Heart left ventricle (tissue), 16 donors: ENCODE measurements at regions not wholly inside any gene's neighbourhood (a gene's known extent, or its start where the extent isn't known, plus 50 kb on each side); places are given as distances from the start of the nearest gene placed in this dataset.

Experiments used
- ATAC-seq, 4 donors: fragments of 200-7000 bp; cut with Tn5 transposase; one replicate each; pipeline ENCODE4 v1.9.1; 2020 to 2022; ENCODE audit warnings: moderate library complexity in 4 of 4, mild to moderate bottlenecking in 3 of 4, moderate number of reproducible peaks in 1 of 4
- DNase-seq, 5 donors: peaks; one replicate each; pipeline ENCODE4 v3.0.0-alpha.2; 2020
- H3K27ac ChIP-seq, 12 donors: fragments of 200-600 bp; sonication (generic) in 4 of 12; one replicate each; pipeline versions ENCODE4 v1.5.0 to v1.8.0; 2016 to 2022; ENCODE audit warnings: mild to moderate bottlenecking in 2 of 12
- H3K27me3 ChIP-seq, 9 donors: fragments of 200-600 bp; sonication (generic) in 2 of 9; one replicate each; pipeline versions ENCODE4 v1.5.1 to v1.8.0; 2016 to 2022; ENCODE audit warnings: mild to moderate bottlenecking in 3 of 9
- H3K36me3 ChIP-seq, 9 donors: fragments of 200-600 bp; sonication (generic) in 2 of 9; one replicate each; pipeline versions ENCODE4 v1.5.0 to v1.8.0; 2018 to 2022; ENCODE audit warnings: mild to moderate bottlenecking in 2 of 9
- H3K4me1 ChIP-seq, 12 donors: fragments of 200-600 bp; sonication (generic) in 4 of 12; one replicate each; pipeline versions ENCODE4 v1.5.0 to v1.8.0; 2016 to 2022; ENCODE audit warnings: mild to moderate bottlenecking in 3 of 12
- H3K4me3 ChIP-seq, 12 donors: fragments of 200-600 bp; sonication (generic) in 4 of 12; one replicate each; pipeline versions ENCODE4 v1.5.0 to v1.8.0; 2017 to 2022; ENCODE audit warnings: mild to moderate bottlenecking in 9 of 12, moderate library complexity in 4 of 12
- H3K9me3 ChIP-seq, 12 donors: fragments of 200-600 bp; sonication (generic) in 4 of 12; one replicate each; pipeline versions ENCODE4 v1.5.0 to v1.8.0; 2016 to 2022; ENCODE audit warnings: mild to moderate bottlenecking in 1 of 12
- CTCF ChIP-seq, 12 donors: fragments of 200-600 bp; sonication (generic) in 4 of 12; IDR thresholded peaks; one replicate each; pipeline versions ENCODE4 v1.5.0 to v1.8.0; 2018 to 2022; ENCODE audit warnings: antibody characterized with exemption in 12 of 12, mild to moderate bottlenecking in 5 of 12
- POLR2A ChIP-seq, 2 donors: fragments of 450-650 bp; IDR thresholded peaks; one replicate each; pipeline ENCODE4 v1.6.1; 2017; ENCODE audit warnings: antibody characterized with exemption in 2 of 2, mild to moderate bottlenecking in 2 of 2, moderate library complexity in 2 of 2
- WGBS, 4 donors: extraction: QIAGEN DNeasy Blood & Tissue Kit in 2 of 4; methylation state at CpG; one replicate each; pipeline versions ENCODE4 v1.1.5 to v1.1.7; 2013 to 2018; 5-methylcytosine and 5-hydroxymethylcytosine counted together
- intact Hi-C, 10 donors: fragments of 100-400 bp; cut with DNase I; formaldehyde crosslinking; loops; one replicate each; pipeline versions ENCODE4 v1.11.1 to v1.14.2; 2022
- donor health status: ischemic (EF 13 %, LVEDD 7.1; RV severe dilation, severe dysfunction).
- donor health status: healthy with polysubstance abuse.
- donor health status: DM: no; HTN: yes; CAD: no.
- donor health status: DM: no; HTN: no; CAD: no.
- donor health status: ischemic (EF 25% LVEDD 6.9; RV normal size, moderate dysfunction).
- donor health status: ischemic (EF 25% LVEDD 5.7; RV mildly dilated, moderate dysfunction).
- donor health status: healthy.
- donor health status: DM: yes; HTN: yes; CAD: no.
- donor health status: ischemic (EF 35%, LVEDD 5.7; RV mildly dilated, moderate dysfunction).
- donor health status: nonischemic (EF 11% LVEDD 7.7; RV severe dilation, severe dysfunction).
- donor health status: DM: yes; HTN: yes; CAD: no.
- donor health status: PGD.
- donor health status: ischemic (EF 29% LVEDD 5.4; RV normal size, mild dysfunction).
- donor health status: nonischemic (EF 23%, LVEDD 6.1; RV moderate dilation, normal function).

- intact Hi-C loops: no loop called here
- Histone ChIP-seq H3K27me3 (no peaks in the 10 kb centered on the region), H3K27ac (no peak overlapping the region), H3K9me3 (no peaks in the 10 kb centered on the region), H3K4me3 (no peak overlapping the region), H3K36me3 (no peaks in the 10 kb centered on the region), H3K4me1 (peaks cover 0 to 22% (median 0%) of the 10 kb centered on the region in 12 donors)
- DNase-seq (no peak), ATAC-seq (peak in 1 of 4 donors; percentile 28)
- 53 to 66% (median 61%) methylated on average over 2 of the region's 2 CpGs for WGBS, 4 donors
- TF ChIP-seq CTCF (IDR thresholded peaks at IDR 0.05) (no peak), POLR2A (IDR thresholded peaks at IDR 0.05) (no peak)
Observed at GRCh38 chr11:110763249-110764011, 51.2 kb upstream of the ARHGAP20 start.

GRCh38 chr11:110762590-110762989 lies 50.4 kb upstream of the ARHGAP20 start:
- Histone ChIP-seq H3K36me3 (no peaks in the 10 kb centered on the region), H3K27ac (no peak overlapping the region), H3K9me3 (no peaks in the 10 kb centered on the region), H3K27me3 (no peaks in the 10 kb centered on the region), H3K4me1 (peaks cover 0 to 22% (median 0%) of the 10 kb centered on the region in 12 donors), H3K4me3 (no peak overlapping the region)
- TF ChIP-seq CTCF (IDR thresholded peaks at IDR 0.05) (no peak), POLR2A (IDR thresholded peaks at IDR 0.05) (no peak)
- intact Hi-C loops: no loop called here
- no peak for DNase-seq
- ATAC-seq: no peak
- 29 to 58% (median 41%) methylated on average over 2 of the region's 2 CpGs for WGBS, 4 donors
